Stimulated activated CD8-positive, alpha-beta memory T cell treated with anti-CD3 and anti-CD28 coated beads, Interleukin-2, amount 100 ng/mL, for 1 hour (primary cell): ENCODE measurements at regions not wholly inside any gene's neighbourhood (a gene's known extent, or its start where the extent isn't known, plus 50 kb on each side); places are given as distances from the start of the nearest gene placed in this dataset.

ENCODE experiments used
- DNase-seq, 2 donors: peaks; one replicate each; pipeline ENCODE4 v3.0.0-alpha.2; 2020; ENCODE audit warnings: low read depth in 2 of 2

DNA sequence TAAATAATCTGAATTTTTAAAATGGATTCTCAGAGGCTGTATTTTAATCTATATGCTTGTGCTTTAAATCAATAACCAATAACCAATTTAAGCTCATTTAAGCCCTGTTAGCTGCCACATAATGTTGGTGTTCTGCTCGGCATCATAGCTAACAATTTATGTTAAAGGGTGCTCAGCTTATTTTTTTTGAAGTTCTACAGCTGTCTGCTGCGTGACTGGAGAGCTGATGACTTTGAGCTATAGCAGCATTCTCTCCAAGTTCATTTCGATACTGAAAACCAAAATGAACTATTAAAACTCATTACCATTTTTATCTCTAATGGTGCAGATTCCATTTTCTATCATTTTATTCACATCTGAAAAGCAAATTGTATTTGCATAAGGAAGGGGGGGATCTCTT is 357.8 kb downstream of the AJAP1 start:
- DNase-seq: no peak

DNA sequence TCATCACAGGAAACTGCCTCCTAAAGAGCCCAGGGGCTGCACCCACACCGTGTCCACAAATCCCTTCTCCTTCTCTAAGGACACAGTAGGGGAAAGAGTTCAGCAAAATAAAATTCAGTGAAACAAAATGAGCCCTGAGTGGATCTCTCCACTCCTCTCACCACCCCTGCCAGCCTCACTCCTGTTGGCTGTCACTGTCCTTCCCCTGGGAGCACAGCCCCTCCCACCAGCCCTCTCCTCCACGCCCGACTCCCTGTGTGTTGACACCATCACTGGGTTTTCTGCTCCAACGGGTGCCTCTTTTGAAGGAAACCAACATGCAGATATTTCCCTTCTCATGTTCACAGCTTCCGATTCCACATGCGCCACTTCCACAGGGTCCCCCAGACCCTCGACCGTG is 356.2 kb downstream of the AJAP1 start:
- no peak for DNase-seq

DNA sequence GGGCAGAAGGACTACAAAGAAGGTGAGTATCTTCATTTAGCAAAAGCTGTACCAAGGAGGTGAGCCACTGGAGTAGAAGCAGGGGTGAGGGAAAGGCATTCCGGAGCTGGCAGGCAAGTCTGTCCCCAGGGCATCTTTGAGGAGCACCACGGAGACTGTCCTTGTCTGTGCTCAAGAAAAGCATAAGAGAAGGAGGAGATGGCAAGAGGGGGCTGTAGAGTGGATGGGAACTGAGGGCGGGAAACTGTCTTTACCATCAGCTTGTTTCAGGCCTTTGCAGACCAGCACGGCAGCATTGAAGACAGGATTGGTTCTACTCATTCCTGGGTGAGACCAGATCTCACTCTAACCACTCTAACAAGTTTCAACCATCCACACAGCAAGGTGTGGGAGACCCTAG is 355.8 kb downstream of the AJAP1 start:
- DNase-seq: no peak

DNA sequence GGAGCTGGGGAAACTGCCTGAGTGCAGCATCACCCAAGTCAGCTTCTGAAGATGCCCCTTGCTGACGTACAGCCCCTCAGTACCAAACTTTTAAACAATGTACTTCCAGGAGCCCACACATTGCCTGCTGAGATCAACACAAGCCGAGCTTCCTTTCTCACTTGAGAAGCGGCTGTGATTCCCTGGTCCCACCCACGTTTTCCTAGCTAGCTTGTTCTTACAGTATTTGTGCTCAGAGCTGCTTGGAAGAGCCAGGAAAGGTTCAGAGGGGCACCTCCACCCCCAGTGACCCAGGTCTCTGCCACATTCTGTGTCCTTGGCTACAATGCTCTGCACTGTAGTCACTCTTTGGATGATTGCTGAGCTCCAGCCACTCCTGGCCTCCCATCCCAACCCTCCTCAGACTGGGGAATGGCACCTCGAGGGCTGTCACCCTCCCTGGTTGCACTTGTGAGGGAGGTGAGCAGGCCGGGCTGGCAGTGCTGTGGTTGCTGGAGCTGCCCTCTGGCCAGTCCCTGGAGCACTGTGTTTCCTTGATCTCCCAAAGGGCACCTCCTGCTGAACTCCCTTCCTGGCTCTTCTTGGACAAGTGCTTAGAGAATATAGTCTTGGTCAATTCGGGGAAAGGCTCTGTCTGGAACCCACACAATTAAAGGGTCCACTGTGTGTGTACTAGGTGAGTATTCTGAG is 355.1 kb downstream of the AJAP1 start:
- no peak for DNase-seq

DNA sequence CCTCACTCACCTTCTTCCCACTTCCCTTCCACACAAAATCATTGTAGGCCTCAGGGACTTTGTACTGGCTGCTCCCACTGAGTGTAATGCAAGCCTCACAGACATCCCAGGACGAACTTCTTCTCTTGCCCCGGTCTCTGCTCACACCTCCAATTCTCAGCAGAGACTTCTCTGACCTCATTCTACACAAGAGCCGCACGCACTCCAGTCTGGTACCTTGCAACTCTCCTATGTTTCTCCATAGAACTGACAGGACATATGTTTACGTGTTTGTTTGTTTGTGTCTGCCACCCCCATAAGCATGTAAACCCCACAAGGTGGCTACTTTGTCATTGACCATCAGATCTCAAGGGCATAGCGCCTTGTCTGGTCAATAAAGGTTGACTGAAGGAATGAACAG is 350.8 kb downstream of the AJAP1 start:
- no peak for DNase-seq

DNA sequence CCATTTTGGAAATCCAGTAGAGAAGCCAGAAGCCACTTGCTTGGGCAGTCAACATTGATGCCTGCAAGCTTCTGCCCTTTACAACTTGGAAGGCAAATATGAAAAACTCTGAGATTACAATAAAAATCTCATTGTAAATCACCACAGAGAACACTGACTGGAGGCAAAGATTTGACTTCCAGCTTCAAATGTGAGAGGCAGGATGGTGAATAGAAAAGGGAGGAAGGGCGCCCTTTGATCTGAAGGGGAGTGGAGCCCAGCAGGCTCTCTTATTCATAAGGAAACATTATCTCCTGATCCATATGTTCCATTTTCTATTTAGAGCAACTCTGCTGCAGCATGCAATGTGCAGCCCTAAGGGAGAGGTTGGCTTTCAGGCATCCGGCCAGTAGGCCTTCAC is 348.3 kb downstream of the AJAP1 start:
- DNase-seq: no peak

DNA sequence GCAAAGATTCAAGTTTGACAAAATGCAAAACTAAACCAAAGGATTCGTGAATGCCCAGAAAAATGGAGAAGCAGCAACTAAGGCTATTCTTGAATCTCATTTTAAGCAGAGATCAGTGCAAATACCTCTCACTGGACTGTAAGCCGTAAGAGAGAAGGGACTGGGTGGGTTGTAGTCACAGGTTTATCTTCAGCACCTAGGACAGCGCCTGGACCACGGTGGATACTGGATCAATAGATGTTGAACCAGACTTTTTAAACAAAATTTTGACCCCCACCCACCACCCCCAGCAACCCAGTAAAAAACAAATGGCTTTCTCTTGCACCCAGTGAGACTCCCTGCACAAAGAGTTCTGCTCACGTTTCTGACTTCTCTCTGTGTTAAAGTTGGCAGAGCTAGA is 347.1 kb downstream of the AJAP1 start:
- no peak for DNase-seq

DNA sequence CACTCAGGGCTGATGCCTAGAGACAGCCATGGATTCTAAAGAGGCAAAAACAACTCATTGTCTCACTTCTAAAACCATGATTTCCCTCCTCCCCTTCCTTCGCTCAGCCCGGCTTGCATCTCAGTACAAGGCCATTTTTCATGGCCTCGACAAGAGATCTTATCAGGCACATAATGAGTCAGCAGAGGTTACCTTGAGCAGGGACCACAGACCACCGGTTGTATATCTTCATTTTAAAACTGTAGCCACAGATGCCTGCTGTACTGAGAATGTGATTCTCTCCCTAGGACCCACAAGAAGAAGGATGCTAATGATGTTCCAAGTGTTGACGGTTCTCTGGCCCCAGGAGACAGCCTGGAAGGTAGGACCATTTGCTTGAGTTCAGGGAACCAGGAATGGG is 331.9 kb downstream of the AJAP1 start:
- DNase-seq: no peak

DNA sequence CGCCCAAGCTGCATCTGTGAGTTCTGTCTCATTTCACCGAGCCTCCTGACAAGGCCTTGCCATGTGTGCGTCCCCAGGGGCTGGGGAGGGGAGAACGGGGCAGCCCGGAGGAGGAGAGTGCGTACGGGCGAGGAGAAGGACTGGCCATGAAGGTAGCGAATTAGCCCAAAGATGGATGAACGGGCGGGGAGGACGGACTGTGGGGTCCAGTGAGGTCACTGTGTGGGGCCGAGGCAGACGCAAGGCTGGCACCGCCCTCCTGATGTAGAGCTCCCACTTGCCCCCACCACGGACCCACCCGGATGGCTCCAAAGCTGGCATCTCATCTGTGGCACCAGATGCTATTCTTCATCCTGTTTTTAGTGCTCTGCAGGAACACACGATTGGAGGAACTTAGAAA is 330.4 kb downstream of the AJAP1 start:
- DNase-seq: no peak

DNA sequence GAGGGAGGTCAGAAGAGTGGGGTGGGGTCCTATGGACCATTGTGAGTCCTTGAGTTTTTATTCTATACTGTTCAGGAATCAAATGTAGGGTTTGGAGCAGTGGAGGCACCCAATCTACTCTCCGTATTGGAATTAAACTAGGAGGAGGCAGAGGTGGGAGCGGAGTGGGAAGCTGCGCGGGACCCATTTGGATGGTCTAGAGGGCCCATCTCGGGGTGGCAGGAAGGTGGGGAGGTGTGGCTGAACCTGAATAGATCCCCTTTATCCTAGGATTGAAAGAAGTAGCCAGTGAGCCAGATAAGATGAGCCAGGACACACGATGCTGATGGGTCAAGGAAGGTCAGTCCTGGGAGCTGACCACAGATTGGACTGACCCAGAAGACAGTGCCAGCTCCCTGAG is 325.8 kb downstream of the AJAP1 start:
- no peak for DNase-seq

DNA sequence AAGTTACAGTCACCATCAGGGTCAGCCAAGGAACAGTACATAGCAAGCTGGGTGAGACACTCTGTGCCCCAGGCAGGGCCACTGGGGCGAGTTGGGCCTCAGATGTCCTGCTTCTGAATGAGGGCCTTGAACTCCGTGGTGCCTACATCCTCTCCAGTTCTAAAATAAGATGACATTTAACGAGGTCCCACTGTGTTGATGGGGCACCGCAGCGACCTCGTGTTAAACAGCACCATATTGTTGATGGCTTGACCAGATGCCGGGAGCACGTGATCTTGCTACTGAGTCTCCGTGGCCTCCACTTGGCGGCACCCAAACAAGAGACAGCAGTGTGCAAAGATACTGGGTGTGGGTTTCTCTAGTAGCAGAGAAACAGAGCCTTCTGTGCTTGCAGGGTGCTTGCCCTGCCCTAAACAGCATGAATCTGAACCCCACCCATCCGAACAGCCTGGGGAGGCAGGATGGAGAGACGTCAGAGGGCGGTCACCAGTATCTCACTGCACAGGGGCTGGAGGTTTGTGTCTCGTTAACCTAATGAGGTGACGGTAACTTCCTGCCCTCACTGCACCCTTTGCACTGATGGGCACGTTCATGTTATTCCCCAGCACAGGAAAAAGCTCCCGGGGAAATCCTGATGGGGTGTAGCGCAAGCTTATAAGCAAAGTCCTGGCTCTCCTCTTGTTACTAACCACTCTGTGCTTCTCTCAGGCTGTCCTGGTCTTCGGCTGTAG is 324.4 kb downstream of the AJAP1 start:
- DNase-seq: no peak

DNA sequence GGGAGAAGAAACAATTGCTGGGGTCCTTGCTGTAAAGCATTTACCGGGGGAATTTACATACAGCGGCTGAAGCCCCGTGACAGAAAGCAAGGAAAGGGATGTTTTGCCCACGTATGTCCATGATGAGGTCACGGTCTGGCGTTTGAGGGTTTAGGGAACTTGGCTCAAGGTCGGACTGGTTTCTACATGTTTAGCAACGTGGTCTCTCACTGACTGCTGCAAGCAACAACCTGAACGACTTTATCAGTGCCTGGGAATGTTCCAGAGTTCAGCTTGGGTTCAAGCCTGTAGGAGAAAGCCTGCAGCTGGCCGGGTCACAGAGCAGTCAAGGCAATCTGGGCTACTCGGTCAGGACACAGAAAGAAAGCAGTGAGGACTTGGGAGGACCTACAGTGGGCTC is 323.3 kb downstream of the AJAP1 start:
- DNase-seq: no peak

DNA sequence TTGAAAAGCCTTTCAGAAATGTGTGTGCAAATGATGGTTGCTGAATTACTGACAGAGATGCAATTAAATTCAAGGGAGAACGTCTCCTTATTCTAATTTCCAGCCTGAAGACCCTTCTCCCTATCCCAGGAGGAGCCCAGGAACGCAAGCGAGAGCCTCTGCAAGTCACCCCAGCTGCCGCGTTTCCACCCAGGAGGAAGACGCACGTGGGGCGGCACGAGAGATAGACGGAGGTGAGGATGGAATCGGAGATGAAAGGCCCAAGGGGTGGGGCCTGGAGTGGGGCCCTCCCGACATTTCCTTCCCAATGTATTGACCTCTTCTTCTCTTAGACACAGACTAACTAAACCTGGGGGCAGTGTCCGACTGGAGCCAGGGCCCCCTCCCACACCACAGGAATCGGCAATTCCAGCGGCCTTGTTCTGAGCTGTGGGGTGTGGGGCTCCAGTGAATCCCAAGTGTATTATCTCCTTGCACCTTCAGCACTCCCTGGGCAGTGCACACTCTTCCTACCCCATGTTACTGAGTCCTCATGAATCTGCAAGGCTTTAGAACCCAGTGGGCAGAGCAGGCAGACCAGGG is 322.5 kb downstream of the AJAP1 start:
- DNase-seq: no peak

DNA sequence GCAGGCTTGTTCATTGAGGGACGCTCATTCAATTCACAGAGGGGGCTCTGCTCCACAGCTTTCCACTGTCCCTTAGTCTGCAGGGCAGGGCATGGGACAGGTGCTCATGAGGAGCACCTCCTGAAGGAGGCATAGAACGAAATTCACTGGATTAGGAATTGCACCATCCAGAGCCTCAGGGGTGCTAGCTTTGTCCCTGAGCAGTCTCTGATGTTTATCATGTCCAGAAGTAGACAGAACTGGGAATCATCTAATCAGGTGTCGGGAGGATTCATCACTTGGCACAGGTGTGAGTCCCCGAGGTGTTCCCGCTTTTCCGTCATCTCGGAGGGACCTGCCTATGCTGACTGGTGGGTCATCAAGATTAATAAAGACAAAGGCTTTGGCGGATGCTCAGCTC is 321.4 kb downstream of the AJAP1 start:
- no peak for DNase-seq

DNA sequence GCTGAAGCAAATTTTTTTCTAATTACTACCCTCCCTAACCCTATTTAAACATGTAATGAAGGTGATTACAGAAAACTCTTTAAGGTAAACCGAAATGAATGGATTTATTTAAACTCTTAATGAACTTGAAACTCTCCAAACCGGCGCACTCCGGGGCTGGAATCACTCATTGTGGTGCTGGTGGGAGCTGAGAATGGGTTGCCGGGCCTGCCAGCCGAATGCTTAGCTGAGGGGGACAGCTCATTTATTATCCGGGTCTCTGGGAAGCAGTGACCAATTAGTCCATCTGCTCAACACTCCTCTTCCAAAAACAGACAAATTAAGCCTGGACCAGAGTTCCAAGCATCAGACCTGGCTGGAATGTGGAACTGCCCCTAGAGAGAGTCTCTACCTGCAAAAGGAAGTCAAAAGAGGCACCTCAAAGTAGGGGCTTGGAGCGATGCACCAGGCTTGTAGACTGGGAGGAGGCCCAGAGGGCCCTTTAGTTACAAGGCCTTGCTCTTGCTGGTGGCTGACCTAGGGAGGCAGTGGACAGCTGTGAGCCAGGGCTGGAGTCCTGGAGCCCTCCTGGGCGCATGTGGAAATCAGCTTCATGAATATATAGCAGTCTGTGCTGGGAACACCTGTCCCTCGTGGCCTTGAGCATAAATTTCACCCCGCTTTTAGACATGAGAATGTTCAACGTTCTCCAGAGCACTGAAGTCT is 320.7 kb downstream of the AJAP1 start:
- DNase-seq: no peak

DNA sequence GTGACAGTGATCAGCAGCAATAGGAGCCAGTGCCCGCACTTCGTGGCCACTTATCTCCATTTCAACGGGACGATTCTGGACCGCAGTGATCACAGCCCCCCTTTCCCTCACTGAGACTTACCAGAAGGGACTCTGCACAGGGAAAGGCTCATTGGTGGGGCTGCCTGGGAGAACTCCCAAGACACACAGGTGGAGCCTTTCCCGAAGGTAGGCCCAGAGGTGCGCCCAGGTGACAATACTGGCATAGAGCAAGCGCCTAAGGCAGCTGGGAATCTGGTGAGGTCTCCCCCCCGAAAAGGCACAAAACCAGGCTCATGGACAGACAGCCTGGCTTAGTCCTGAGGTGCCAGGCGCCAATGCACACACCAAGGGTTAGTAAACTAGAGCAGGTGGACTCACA is 318.9 kb downstream of the AJAP1 start:
- no peak for DNase-seq

DNA sequence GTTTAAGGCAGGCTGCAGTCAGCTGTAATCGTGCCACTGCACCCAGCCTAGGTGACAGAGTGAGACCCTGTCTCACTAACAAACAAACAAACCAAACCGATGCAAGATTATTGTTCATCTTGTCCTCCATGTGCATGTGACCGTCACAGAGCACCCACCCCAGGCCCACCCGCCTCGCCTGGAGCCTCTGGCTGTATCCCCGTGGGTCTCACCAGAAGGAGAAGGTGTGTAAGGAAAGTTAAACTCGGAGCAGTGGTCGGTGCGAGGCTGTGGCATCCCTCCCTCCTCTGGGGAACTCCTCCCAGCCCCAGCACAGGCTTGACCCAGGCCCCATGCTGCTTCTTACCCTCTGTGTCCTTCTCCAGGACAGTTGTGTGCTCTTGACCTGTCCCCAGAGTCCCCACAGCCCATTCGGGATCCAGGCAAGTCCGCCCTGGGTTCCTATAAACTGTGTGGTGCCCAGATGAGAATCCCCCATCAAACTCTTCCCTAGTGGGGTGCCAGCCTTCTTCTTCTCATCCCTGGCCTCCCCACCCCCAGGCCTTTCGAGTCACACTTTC is 318.4 kb downstream of the AJAP1 start:
- DNase-seq: no peak

DNA sequence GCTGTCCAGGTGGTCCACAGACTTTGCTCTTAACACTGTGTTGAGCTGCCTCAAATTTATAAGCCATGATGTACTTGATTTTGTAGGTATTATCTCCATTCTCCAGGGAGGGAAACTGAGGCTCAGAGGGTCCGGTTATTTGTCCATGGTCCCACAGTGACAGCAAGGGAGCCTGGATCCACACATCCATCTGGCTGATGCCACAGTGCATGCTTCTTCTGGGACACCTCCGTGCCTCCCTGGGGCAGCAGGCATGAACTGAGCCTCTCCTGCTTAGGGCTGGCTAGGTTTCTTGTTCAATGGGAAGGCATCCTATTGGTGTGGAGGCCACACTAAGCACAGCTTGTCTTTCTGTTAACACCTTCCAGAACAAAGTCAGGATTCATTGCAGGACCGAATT is 317.3 kb downstream of the AJAP1 start:
- no peak for DNase-seq

DNA sequence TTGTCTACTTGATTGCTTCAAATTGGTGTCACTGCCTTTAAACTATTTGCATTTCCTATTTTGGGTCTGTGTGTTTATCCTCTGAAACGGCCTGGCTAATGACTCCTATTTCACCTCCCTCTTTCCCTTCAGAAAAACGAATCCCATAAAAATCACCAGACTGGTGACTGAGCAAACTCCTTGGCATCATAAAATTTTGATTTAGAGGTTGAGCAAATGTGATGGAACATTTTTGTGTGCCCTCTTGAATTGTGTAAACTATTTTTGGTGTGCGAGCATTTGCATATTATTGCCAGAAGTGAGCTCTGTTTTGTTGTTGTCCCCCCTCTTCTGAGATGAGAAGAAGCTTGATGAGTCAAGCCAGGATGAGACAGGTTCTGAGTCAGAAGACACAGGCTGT is 316.1 kb downstream of the AJAP1 start:
- DNase-seq: no peak

DNA sequence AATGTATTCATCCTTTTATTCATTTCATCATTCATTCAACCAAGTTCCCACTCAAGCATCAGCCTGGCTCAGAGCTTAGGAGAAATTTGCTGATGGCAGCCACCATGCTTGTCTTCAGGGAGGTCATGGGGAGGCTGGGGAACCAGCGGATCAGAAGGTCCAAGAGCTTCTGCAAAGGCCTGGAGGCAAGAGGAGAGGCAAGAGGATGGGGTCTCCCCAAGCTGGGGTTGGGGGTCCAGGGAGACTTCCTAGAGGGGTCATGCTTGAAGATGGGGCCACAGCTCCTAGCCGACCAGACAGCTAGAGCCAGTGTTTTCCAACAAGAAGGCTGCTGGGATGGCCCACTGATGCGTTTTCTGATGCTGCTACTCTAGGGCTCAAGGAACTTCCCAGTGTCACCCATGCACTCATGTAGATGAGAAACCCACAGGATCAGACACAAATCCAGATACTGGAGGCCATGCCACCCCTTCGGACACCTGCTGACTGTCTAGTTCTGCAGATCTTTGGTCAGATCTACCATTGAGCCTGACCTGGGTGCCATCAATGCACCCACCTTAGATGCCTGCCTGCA is 315.2 kb downstream of the AJAP1 start:
- no peak for DNase-seq

DNA sequence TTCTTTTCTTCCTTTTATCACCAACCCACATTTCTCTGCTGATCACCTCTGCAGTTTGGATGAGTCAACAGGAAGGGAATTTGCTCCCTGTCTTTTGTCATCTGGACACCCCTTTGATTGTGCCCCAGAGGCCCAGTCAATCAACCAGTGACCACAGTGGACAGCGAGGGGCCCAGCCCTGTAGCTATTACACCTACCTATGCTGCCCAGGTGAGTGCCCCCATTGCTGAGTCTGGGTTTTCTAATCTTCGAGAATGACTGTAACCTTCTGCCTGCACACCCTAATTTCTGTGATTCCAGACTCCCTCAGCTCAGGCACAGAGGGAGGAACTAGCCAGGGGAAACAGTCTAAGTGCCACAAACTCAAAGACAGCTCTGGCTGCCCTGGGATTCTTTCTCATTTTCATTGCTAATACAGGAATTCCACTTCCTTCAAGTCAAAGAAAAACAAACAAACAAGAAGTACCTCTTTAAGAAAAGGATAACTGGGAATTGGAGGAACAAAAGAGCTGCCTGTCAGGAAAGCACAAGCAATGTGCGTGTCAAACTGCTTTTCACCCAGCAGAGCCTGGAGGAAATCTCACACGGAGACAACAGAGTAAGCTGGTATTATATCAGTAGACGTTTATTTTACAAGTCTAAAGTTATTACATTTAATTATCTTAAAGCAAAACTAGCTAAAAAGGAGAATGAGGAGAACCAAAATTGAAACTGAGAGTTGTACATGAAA is 311.1 kb downstream of the AJAP1 start:
- no peak for DNase-seq
